ENCODE measurements at regions not wholly inside any gene's neighbourhood (a gene's known extent, or its start where the extent isn't known, plus 50 kb on each side); places are given as distances from the start of the nearest gene placed in this dataset.

- 9% methylated on average over 3 of the region's 3 CpGs for WGBS (ENCODE audit: low lambda C conversion rate)
- DNase-seq = no peak
- Histone ChIP-seq H3K4me2 (no peak overlapping the region), H3K9me2 (no peaks in the 10 kb centered on the region), H3K9ac (no peak overlapping the region), H3K79me2 (ENCODE audit: insufficient read depth) (no peaks in the 10 kb centered on the region), H3K36me3 (replicated peaks in 1 of 2; ENCODE audit: control insufficient read depth in 1 of 2, insufficient read depth in 2 of 2, low read length in 1 of 2) (no peaks in the 10 kb centered on the region), H2AFZ (ENCODE audit: low read depth) (no peak overlapping the region), H4K20me1 (ENCODE audit: insufficient read depth) (no peaks in the 10 kb centered on the region), H3K27me3 (ENCODE audit: insufficient read depth) (no peaks in the 10 kb centered on the region), H3K4me1 (ENCODE audit: control insufficient read depth in 1 of 2, insufficient read depth in 2 of 2, low read depth in 1 of 2, low read length in 1 of 2) (no peaks in the 10 kb centered on the region), H3K4me3 (ENCODE audit: low read depth in 2 of 2, low read length in 1 of 2) (no peak overlapping the region), H3F3A (replicated peaks; ENCODE audit: insufficient read depth) (no peaks in the 10 kb centered on the region), H3K9me3 (no peaks in the 10 kb centered on the region), H3K27ac (ENCODE audit: low read depth in 2 of 2, low read length in 1 of 2) (no peak overlapping the region)
- POLR2A ChIA-PET = no interaction called here
- no peak for TF ChIP-seq YY1 (IDR thresholded peaks at IDR 0.05; ENCODE audit: low read depth)
- CTCF ChIA-PET = no interaction called here
Measured at GRCh38 chr3:13705051-13705450, 156.1 kb downstream of the FBLN2 start.

GRCh38 chr3:13704174-13704573 is 155.2 kb downstream of the FBLN2 start:
- CTCF ChIA-PET = no interaction called here
- DNase-seq = no peak
- TF ChIP-seq GABPA (IDR thresholded peaks at IDR 0.05; ENCODE audit: low read depth) = no peak
- no peak for TF ChIP-seq JUND (IDR thresholded peaks at IDR 0.05)
- TF ChIP-seq TEAD4 (IDR thresholded peaks at IDR 0.05; ENCODE audit: borderline replicate concordance, insufficient read depth) = no peak
- no peak for TF ChIP-seq NRF1 (IDR thresholded peaks at IDR 0.05; ENCODE audit: low read depth, low read length)
- TF ChIP-seq RXRA (IDR thresholded peaks at IDR 0.05; ENCODE audit: borderline replicate concordance, low read depth) = no peak
- Histone ChIP-seq H3K4me1 (ENCODE audit: control insufficient read depth in 1 of 2, insufficient read depth in 2 of 2, low read depth in 1 of 2, low read length in 1 of 2) (no peaks in the 10 kb centered on the region), H3K9ac (no peak overlapping the region), H3K27me3 (ENCODE audit: insufficient read depth) (no peaks in the 10 kb centered on the region), H3K27ac (ENCODE audit: low read depth in 2 of 2, low read length in 1 of 2) (no peak overlapping the region), H2AFZ (ENCODE audit: low read depth) (no peak overlapping the region), H3K9me2 (no peaks in the 10 kb centered on the region), H3K79me2 (ENCODE audit: insufficient read depth) (no peaks in the 10 kb centered on the region), H3K9me3 (no peaks in the 10 kb centered on the region), H3K4me2 (no peak overlapping the region), H3F3A (replicated peaks; ENCODE audit: insufficient read depth) (no peaks in the 10 kb centered on the region), H4K20me1 (ENCODE audit: insufficient read depth) (no peaks in the 10 kb centered on the region), H3K4me3 (ENCODE audit: low read depth in 2 of 2, low read length in 1 of 2) (no peak overlapping the region), H3K36me3 (replicated peaks in 1 of 2; ENCODE audit: control insufficient read depth in 1 of 2, insufficient read depth in 2 of 2, low read length in 1 of 2) (no peaks in the 10 kb centered on the region)
- WGBS (ENCODE audit: low lambda C conversion rate) = 13% methylated on average over 6 of the region's 6 CpGs
- POLR2A ChIA-PET = no interaction called here

- POLR2A ChIA-PET = no interaction called here
- 32% methylated on average over 5 of the region's 5 CpGs for WGBS (ENCODE audit: low lambda C conversion rate)
- no peaks in the 10 kb centered on the region for H3K9me3 ChIP-seq
Measured at GRCh38 chr3:13703071-13703470, 154.1 kb downstream of the FBLN2 start.

More at GRCh38 chr3:13703071-13703470, 154.1 kb downstream of the FBLN2 start:
- no peak overlapping the region for H3K9ac ChIP-seq
- no peaks in the 10 kb centered on the region for H3K79me2 ChIP-seq (ENCODE audit: insufficient read depth)
- no peaks in the 10 kb centered on the region for H3F3A ChIP-seq (replicated peaks; ENCODE audit: insufficient read depth)
- H3K4me3 ChIP-seq (ENCODE audit: low read depth in 2 of 2, low read length in 1 of 2) = no peak overlapping the region
- DNase-seq = no peak
- H4K20me1 ChIP-seq (ENCODE audit: insufficient read depth) = no peaks in the 10 kb centered on the region
- no peaks in the 10 kb centered on the region for H3K27me3 ChIP-seq (ENCODE audit: insufficient read depth)
- no peak overlapping the region for H3K4me2 ChIP-seq
- no peaks in the 10 kb centered on the region for H3K4me1 ChIP-seq (ENCODE audit: control insufficient read depth in 1 of 2, insufficient read depth in 2 of 2, low read depth in 1 of 2, low read length in 1 of 2)
- no peaks in the 10 kb centered on the region for H3K9me2 ChIP-seq
- no peaks in the 10 kb centered on the region for H3K36me3 ChIP-seq (replicated peaks in 1 of 2; ENCODE audit: control insufficient read depth in 1 of 2, insufficient read depth in 2 of 2, low read length in 1 of 2)
- no peak for TF ChIP-seq CTCF (IDR thresholded peaks at IDR 0.05)
- no peak for TF ChIP-seq FOSL2 (IDR thresholded peaks at IDR 0.05; ENCODE audit: borderline replicate concordance, low read depth)
- no peak for TF ChIP-seq RFX5 (IDR thresholded peaks at IDR 0.05; ENCODE audit: low read length)
- no peak for TF ChIP-seq RXRA (IDR thresholded peaks at IDR 0.05; ENCODE audit: borderline replicate concordance, low read depth)
- TF ChIP-seq USF2 (IDR thresholded peaks at IDR 0.05; ENCODE audit: borderline replicate concordance, low read depth, low read length) = no peak
- TF ChIP-seq NRF1 (IDR thresholded peaks at IDR 0.05; ENCODE audit: low read depth, low read length) = no peak
- TF ChIP-seq ELF1 (IDR thresholded peaks at IDR 0.05) = no peak
- no peak for TF ChIP-seq CHD2 (IDR thresholded peaks at IDR 0.05; ENCODE audit: low read length, partially characterized antibody)
- TF ChIP-seq TAF1 (IDR thresholded peaks at IDR 0.05; ENCODE audit: borderline replicate concordance, low read depth, low read length) = no peak
- no peak for TF ChIP-seq MAX (IDR thresholded peaks at IDR 0.05; ENCODE audit: low read depth)
- TF ChIP-seq POLR2AphosphoS5 (IDR thresholded peaks at IDR 0.05; ENCODE audit: low read depth, low read length) = no peak
- CTCF ChIA-PET = no interaction called here
- no peak overlapping the region for H2AFZ ChIP-seq (ENCODE audit: low read depth)
- H3K27ac ChIP-seq (ENCODE audit: low read depth in 2 of 2, low read length in 1 of 2) = no peak overlapping the region
